ENCODE measurements at regions not wholly inside any gene's neighbourhood (a gene's known extent, or its start where the extent isn't known, plus 50 kb on each side); places are given as distances from the start of the nearest gene placed in this dataset.

DNA sequence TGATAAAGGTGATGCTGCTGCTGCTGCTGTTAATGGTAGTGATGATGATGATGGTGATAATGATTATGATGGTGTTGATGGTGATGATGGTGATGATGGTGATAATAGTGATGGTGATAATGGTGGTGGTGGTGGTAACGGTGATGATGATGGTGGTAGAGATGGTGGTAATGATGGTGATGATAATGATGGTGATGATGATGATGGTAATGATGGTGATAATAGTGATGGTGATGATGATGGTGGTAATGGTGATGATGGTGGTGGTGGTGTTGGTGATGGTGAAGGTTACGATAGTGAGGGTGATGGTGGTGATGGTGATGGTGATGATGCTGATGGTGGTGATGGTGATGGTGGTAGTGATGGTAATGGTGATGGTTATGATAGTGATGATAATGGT lies 132.3 kb downstream of the TFAP2C start:
- DNase-seq (ENCODE audit: low spot score in 2 of 2) = no peak
- H3K27me3 ChIP-seq = no peaks in the 10 kb centered on the region
- H3K36me3 ChIP-seq = no peaks in the 10 kb centered on the region
- TF ChIP-seq, protein P1, sequence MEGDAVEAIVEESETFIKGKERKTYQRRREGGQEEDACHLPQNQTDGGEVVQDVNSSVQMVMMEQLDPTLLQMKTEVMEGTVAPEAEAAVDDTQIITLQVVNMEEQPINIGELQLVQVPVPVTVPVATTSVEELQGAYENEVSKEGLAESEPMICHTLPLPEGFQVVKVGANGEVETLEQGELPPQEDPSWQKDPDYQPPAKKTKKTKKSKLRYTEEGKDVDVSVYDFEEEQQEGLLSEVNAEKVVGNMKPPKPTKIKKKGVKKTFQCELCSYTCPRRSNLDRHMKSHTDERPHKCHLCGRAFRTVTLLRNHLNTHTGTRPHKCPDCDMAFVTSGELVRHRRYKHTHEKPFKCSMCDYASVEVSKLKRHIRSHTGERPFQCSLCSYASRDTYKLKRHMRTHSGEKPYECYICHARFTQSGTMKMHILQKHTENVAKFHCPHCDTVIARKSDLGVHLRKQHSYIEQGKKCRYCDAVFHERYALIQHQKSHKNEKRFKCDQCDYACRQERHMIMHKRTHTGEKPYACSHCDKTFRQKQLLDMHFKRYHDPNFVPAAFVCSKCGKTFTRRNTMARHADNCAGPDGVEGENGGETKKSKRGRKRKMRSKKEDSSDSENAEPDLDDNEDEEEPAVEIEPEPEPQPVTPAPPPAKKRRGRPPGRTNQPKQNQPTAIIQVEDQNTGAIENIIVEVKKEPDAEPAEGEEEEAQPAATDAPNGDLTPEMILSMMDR (IDR thresholded peaks at IDR 0.05) = no peak
- no peak for TF ChIP-seq POLR2A (IDR thresholded peaks at IDR 0.05)
- no peak for TF ChIP-seq EP300 (IDR thresholded peaks at IDR 0.05)
- TF ChIP-seq POLR2AphosphoS5 (IDR thresholded peaks at IDR 0.05) = no peak
- 88% methylated on average over 2 of the region's 2 CpGs for WGBS
- H3K27ac ChIP-seq = no peak overlapping the region
- no peaks in the 10 kb centered on the region for H3K4me1 ChIP-seq
- no peak overlapping the region for H3K4me3 ChIP-seq
- H3K9me3 ChIP-seq = no peaks in the 10 kb centered on the region

- Histone ChIP-seq H3K27ac (no peak overlapping the region), H3K36me3 (no peaks in the 10 kb centered on the region), H3K4me1 (peaks cover 3% of the 10 kb centered on the region), H3K27me3 (no peaks in the 10 kb centered on the region), H3K9me3 (no peaks in the 10 kb centered on the region), H3K4me3 (no peak overlapping the region)
- DNase-seq (ENCODE audit: low spot score in 2 of 2) = no peak
- TF ChIP-seq, protein P1 (IDR thresholded peaks at IDR 0.05) = no peak
- TF ChIP-seq POLR2AphosphoS5 (IDR thresholded peaks at IDR 0.05) = no peak
- TF ChIP-seq POLR2A (IDR thresholded peaks at IDR 0.05) = no peak
- no peak for TF ChIP-seq EP300 (IDR thresholded peaks at IDR 0.05)
- 97% methylated on average over 4 of the region's 4 CpGs for WGBS
These were observed 133.3 kb downstream of the TFAP2C start for GRCh38 chr20:56762401-56762800.

GRCh38 chr20:56762829-56763228 lies 133.7 kb downstream of the TFAP2C start:
- WGBS = 91% methylated on average over 8 of the region's 8 CpGs
- no peak for DNase-seq (ENCODE audit: low spot score in 2 of 2)
- no peaks in the 10 kb centered on the region for H3K36me3 ChIP-seq
- H3K27ac ChIP-seq = no peak overlapping the region
- no peaks in the 10 kb centered on the region for H3K27me3 ChIP-seq
- H3K4me3 ChIP-seq = no peak overlapping the region
- no peak for TF ChIP-seq POLR2AphosphoS5 (IDR thresholded peaks at IDR 0.05)
- TF ChIP-seq POLR2A (IDR thresholded peaks at IDR 0.05) = no peak
- no peak for TF ChIP-seq EP300 (IDR thresholded peaks at IDR 0.05)
- TF ChIP-seq, protein P1 (IDR thresholded peaks at IDR 0.05) = no peak
- no peaks in the 10 kb centered on the region for H3K9me3 ChIP-seq
- H3K4me1 ChIP-seq = peaks cover 3% of the 10 kb centered on the region

- TF ChIP-seq EP300 (IDR thresholded peaks at IDR 0.05) (no peak), POLR2A (IDR thresholded peaks at IDR 0.05) (no peak), POLR2AphosphoS5 (IDR thresholded peaks at IDR 0.05) (no peak)
- TF ChIP-seq, protein P1 (IDR thresholded peaks at IDR 0.05) = no peak
- Histone ChIP-seq H3K9me3 (no peaks in the 10 kb centered on the region), H3K27ac (no peak overlapping the region), H3K27me3 (no peaks in the 10 kb centered on the region), H3K4me1 (peaks cover 3% of the 10 kb centered on the region), H3K36me3 (no peaks in the 10 kb centered on the region), H3K4me3 (no peak overlapping the region)
- 83% methylated on average over 15 of the region's 15 CpGs for WGBS
- no peak for DNase-seq (ENCODE audit: low spot score in 2 of 2)
These were observed 135.6 kb downstream of the TFAP2C start for GRCh38 chr20:56764671-56765070.

- Histone ChIP-seq H3K27me3 (no peaks in the 10 kb centered on the region), H3K4me3 (no peak overlapping the region), H3K36me3 (no peaks in the 10 kb centered on the region), H3K27ac (no peak overlapping the region), H3K9me3 (no peaks in the 10 kb centered on the region), H3K4me1 (peaks cover 3% of the 10 kb centered on the region)
- TF ChIP-seq POLR2A (IDR thresholded peaks at IDR 0.05) (no peak), EP300 (IDR thresholded peaks at IDR 0.05) (no peak), POLR2AphosphoS5 (IDR thresholded peaks at IDR 0.05) (no peak)
- TF ChIP-seq, protein P1 (IDR thresholded peaks at IDR 0.05) = no peak
- no peak for DNase-seq (ENCODE audit: low spot score in 2 of 2)
- 41% methylated on average over 12 of the region's 12 CpGs for WGBS
These were observed 136.3 kb downstream of the TFAP2C start for GRCh38 chr20:56765172-56766073.

Measured in suprapubic skin (tissue), 4 donors.